GM12892 (cell line): ENCODE measurements at regions not wholly inside any gene's neighbourhood (a gene's known extent, or its start where the extent isn't known, plus 50 kb on each side); places are given as distances from the start of the nearest gene placed in this dataset.

Source experiments
- POLR2A ChIP-seq: IDR thresholded peaks from 2 replicates; pipeline ENCODE4 v1.6.1; 2011; ENCODE audit warnings: low read depth, low read length, control low read depth
- TAF1 ChIP-seq: IDR thresholded peaks from 2 replicates; pipeline ENCODE4 v1.6.1; 2011; ENCODE audit warnings: low read depth, mild to moderate bottlenecking, control low read depth, low read length, borderline replicate concordance

GRCh38 chr2:5985536-5986385, 293.6 kb downstream of the SOX11 start:
- TF ChIP-seq TAF1 = no peak
- no peak for TF ChIP-seq POLR2A
